WTC11 (cell line): ENCODE measurements at regions not wholly inside any gene's neighbourhood (a gene's known extent, or its start where the extent isn't known, plus 50 kb on each side); places are given as distances from the start of the nearest gene placed in this dataset.

Source experiments
- IRF1 ChIP-seq: sonication (generic); formaldehyde crosslinking; IDR thresholded peaks from 2 replicates; pipeline ENCODE4 v1.8.0; 2023; ENCODE audit warnings: missing genetic modification reagents
- SP1 ChIP-seq: sonication (generic); formaldehyde crosslinking; conservative IDR thresholded peaks from 2 replicates; pipeline ENCODE4 v1.8.1; 2022; ENCODE audit warnings: missing genetic modification reagents
- TF ChIP-seq, protein P1 (sequence below): fragments of 200-600 bp; IDR thresholded peaks from 2 replicates; pipeline ENCODE4 v1.8.0; 2022; ENCODE audit warnings: antibody characterized with exemption
- TF ChIP-seq, protein P2 (sequence below): sonication (generic); formaldehyde crosslinking; IDR thresholded peaks from 2 replicates; pipeline ENCODE4 v1.8.1; 2023; ENCODE audit warnings: mild to moderate bottlenecking, missing genetic modification reagents
- TF ChIP-seq, protein P3 (sequence below): fragments of 250-450 bp; sonication (Bioruptor Pico); conservative IDR thresholded peaks from 2 replicates; pipeline ENCODE4 v1.9.0; 2021; ENCODE audit warnings: mild to moderate bottlenecking

- TF ChIP-seq, protein P1, sequence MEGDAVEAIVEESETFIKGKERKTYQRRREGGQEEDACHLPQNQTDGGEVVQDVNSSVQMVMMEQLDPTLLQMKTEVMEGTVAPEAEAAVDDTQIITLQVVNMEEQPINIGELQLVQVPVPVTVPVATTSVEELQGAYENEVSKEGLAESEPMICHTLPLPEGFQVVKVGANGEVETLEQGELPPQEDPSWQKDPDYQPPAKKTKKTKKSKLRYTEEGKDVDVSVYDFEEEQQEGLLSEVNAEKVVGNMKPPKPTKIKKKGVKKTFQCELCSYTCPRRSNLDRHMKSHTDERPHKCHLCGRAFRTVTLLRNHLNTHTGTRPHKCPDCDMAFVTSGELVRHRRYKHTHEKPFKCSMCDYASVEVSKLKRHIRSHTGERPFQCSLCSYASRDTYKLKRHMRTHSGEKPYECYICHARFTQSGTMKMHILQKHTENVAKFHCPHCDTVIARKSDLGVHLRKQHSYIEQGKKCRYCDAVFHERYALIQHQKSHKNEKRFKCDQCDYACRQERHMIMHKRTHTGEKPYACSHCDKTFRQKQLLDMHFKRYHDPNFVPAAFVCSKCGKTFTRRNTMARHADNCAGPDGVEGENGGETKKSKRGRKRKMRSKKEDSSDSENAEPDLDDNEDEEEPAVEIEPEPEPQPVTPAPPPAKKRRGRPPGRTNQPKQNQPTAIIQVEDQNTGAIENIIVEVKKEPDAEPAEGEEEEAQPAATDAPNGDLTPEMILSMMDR = no peak
- TF ChIP-seq, protein P2, sequence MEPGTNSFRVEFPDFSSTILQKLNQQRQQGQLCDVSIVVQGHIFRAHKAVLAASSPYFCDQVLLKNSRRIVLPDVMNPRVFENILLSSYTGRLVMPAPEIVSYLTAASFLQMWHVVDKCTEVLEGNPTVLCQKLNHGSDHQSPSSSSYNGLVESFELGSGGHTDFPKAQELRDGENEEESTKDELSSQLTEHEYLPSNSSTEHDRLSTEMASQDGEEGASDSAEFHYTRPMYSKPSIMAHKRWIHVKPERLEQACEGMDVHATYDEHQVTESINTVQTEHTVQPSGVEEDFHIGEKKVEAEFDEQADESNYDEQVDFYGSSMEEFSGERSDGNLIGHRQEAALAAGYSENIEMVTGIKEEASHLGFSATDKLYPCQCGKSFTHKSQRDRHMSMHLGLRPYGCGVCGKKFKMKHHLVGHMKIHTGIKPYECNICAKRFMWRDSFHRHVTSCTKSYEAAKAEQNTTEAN (CRISPR knock-in tag) = no peak
- no peak for TF ChIP-seq IRF1 (CRISPR knock-in tag)
- TF ChIP-seq, protein P3, sequence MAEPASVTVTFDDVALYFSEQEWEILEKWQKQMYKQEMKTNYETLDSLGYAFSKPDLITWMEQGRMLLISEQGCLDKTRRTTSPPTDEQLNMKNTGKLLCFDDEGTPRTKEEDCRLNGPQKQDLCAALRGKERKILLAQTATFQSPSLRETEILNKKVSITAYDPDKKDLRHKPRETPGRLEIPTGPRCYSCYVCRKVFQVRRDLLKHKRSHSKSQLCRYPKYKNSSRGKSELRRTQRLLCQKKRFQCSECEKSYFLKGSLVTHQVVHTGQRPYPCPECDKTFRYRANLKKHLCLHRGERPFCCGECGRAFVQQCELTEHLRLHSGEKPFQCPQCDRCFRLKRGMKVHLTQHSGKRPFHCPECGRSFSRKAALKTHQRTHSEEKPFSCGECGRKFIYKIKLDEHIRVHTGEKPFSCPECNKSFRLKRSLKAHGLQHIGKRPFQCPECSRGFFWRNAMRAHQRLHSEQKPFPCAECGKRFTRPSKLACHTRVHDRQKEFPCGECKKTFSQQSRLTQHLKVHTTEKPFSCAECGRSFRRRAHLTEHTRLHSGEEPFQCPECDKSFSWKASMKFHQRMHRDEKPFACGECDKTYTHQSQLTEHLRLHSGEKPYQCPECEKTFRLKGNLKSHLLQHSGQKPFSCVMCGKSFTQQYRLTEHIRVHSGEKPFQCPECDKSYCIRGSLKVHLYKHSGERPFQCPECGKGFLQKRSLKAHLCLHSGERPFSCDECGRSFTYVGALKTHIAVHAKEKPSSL (CRISPR knock-in tag) = no peak
- no peak for TF ChIP-seq SP1 (CRISPR knock-in tag)
Measured at GRCh38 chr6:6975459-6976111, 132.2 kb upstream of the RREB1 start.
